ENCODE measurements at regions not wholly inside any gene's neighbourhood (a gene's known extent, or its start where the extent isn't known, plus 50 kb on each side); places are given as distances from the start of the nearest gene placed in this dataset.

DNA sequence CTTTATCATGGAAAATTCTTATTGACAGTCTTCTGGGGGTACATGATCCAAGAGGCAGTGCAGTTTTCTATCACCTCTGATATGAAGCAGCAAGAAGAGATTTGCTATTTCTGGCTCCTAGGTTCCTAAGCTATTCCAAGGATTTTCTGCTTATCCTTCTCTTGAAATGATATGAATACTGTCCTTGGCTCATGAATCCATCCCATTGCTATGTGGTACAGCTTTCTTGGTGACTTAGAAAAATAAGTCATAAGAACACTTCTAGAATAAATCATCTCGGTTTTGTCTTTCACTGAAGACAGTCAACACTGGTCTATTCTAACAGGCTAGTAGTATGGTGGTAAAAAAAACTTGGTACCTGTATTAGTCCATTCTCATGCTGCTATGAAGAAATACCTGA, 333.6 kb upstream of the RASGRP1 start:
- Histone ChIP-seq H3K9ac (ENCODE audit: low read length) (no peak overlapping the region), H3K9me2 (replicated peaks; ENCODE audit: insufficient read depth, low read length) (no peaks in the 10 kb centered on the region), H3K4me1 (ENCODE audit: low read length) (no peaks in the 10 kb centered on the region), H3K36me3 (replicated peaks; ENCODE audit: insufficient read depth, low read length) (no peaks in the 10 kb centered on the region), H4K20me1 (ENCODE audit: insufficient read depth, low read length) (no peaks in the 10 kb centered on the region), H3K79me2 (ENCODE audit: low read length) (no peaks in the 10 kb centered on the region), H2AFZ (ENCODE audit: low read length) (no peak overlapping the region), H3K27ac (ENCODE audit: low read length) (no peak overlapping the region), H3K4me2 (ENCODE audit: low read depth, low read length) (no peak overlapping the region), H3K4me3 (ENCODE audit: low read length) (no peak overlapping the region), H3K9me3 (replicated peaks; ENCODE audit: insufficient read depth, low read length) (no peaks in the 10 kb centered on the region), H3F3A (ENCODE audit: insufficient read depth, low read length) (no peaks in the 10 kb centered on the region), H3K27me3 (replicated peaks; ENCODE audit: insufficient read depth, low read length) (no peaks in the 10 kb centered on the region)
- no peak for DNase-seq
- TF ChIP-seq, protein P1, sequence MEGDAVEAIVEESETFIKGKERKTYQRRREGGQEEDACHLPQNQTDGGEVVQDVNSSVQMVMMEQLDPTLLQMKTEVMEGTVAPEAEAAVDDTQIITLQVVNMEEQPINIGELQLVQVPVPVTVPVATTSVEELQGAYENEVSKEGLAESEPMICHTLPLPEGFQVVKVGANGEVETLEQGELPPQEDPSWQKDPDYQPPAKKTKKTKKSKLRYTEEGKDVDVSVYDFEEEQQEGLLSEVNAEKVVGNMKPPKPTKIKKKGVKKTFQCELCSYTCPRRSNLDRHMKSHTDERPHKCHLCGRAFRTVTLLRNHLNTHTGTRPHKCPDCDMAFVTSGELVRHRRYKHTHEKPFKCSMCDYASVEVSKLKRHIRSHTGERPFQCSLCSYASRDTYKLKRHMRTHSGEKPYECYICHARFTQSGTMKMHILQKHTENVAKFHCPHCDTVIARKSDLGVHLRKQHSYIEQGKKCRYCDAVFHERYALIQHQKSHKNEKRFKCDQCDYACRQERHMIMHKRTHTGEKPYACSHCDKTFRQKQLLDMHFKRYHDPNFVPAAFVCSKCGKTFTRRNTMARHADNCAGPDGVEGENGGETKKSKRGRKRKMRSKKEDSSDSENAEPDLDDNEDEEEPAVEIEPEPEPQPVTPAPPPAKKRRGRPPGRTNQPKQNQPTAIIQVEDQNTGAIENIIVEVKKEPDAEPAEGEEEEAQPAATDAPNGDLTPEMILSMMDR (IDR thresholded peaks at IDR 0.05; ENCODE audit: low read length) = no peak
- TF ChIP-seq EZH2 (optimal IDR thresholded peaks at IDR 0.05; ENCODE audit: low read depth, low read length) = no peak
- TF ChIP-seq EZH2phosphoT487 (IDR thresholded peaks at IDR 0.05; ENCODE audit: low read length) = no peak

DNA sequence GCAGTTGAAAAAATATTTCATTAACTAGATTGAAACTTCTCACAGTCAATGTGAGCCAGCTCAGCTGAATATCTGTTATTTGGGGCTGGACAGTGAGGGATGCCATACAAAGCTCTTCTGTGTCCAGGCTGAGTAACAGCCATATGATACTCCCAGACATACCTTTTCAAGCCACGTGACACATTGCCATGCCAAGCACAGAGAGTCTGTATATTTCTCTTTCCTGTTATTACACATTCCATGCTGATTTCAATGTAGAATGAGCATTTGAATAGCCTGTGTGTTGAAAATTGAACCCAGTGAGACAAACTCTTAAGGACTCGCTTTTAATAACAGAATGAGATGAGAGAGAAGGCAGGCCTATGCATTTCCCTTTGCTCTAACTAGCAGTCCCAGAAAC, 334.7 kb upstream of the RASGRP1 start:
- Histone ChIP-seq H2AFZ (ENCODE audit: low read length) (no peak overlapping the region), H3K9ac (ENCODE audit: low read length) (no peak overlapping the region), H3K27me3 (replicated peaks; ENCODE audit: insufficient read depth, low read length) (no peaks in the 10 kb centered on the region), H3K9me3 (replicated peaks; ENCODE audit: insufficient read depth, low read length) (no peaks in the 10 kb centered on the region), H3K27ac (ENCODE audit: low read length) (no peak overlapping the region), H3K79me2 (ENCODE audit: low read length) (no peaks in the 10 kb centered on the region), H3K4me2 (ENCODE audit: low read depth, low read length) (no peak overlapping the region), H3K4me3 (ENCODE audit: low read length) (no peak overlapping the region), H3K36me3 (replicated peaks; ENCODE audit: insufficient read depth, low read length) (no peaks in the 10 kb centered on the region), H3K4me1 (ENCODE audit: low read length) (no peaks in the 10 kb centered on the region), H3K9me2 (replicated peaks; ENCODE audit: insufficient read depth, low read length) (no peaks in the 10 kb centered on the region), H3F3A (ENCODE audit: insufficient read depth, low read length) (no peaks in the 10 kb centered on the region), H4K20me1 (ENCODE audit: insufficient read depth, low read length) (no peaks in the 10 kb centered on the region)
- DNase-seq = no peak
- TF ChIP-seq, protein P1 (IDR thresholded peaks at IDR 0.05; ENCODE audit: low read length) = no peak
- TF ChIP-seq EZH2 (optimal IDR thresholded peaks at IDR 0.05; ENCODE audit: low read depth, low read length) (no peak), EZH2phosphoT487 (IDR thresholded peaks at IDR 0.05; ENCODE audit: low read length) (no peak)

DNA sequence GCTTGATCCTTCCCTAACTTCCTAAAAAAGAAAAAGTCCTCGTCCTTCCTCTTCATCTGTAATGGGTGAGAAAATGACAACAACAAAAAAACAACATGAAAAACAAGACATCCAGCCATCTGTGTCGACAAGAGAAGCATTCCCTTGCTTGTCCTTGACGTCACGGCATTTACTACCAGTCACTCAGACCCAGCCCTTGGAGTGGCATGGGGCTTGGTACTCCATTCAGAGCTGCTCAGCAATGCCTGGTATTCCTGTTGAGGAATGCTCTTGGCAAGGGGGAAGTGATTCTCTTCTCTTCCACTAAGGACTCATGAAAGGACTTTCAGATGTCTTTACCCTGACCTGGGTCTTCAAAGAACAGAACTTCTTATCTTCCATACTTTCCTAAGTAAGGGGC, 339.7 kb upstream of the RASGRP1 start:
- no peak for DNase-seq
- H3K27me3 ChIP-seq (replicated peaks; ENCODE audit: insufficient read depth, low read length) = no peaks in the 10 kb centered on the region

More for the DNA sequence above, 339.7 kb upstream of the RASGRP1 start:
- no peak for TF ChIP-seq EZH2 (optimal IDR thresholded peaks at IDR 0.05; ENCODE audit: low read depth, low read length)
- TF ChIP-seq, protein P1 (IDR thresholded peaks at IDR 0.05; ENCODE audit: low read length) = no peak
- Histone ChIP-seq H3K4me2 (ENCODE audit: low read depth, low read length) (no peak overlapping the region), H3F3A (ENCODE audit: insufficient read depth, low read length) (no peaks in the 10 kb centered on the region), H3K4me3 (ENCODE audit: low read length) (no peak overlapping the region), H2AFZ (ENCODE audit: low read length) (no peak overlapping the region), H3K36me3 (replicated peaks; ENCODE audit: insufficient read depth, low read length) (no peaks in the 10 kb centered on the region), H4K20me1 (ENCODE audit: insufficient read depth, low read length) (no peaks in the 10 kb centered on the region), H3K27ac (ENCODE audit: low read length) (no peak overlapping the region), H3K79me2 (ENCODE audit: low read length) (no peaks in the 10 kb centered on the region), H3K9me2 (replicated peaks; ENCODE audit: insufficient read depth, low read length) (no peaks in the 10 kb centered on the region), H3K4me1 (ENCODE audit: low read length) (no peaks in the 10 kb centered on the region), H3K9ac (ENCODE audit: low read length) (no peak overlapping the region), H3K9me3 (replicated peaks; ENCODE audit: insufficient read depth, low read length) (no peaks in the 10 kb centered on the region)

All from MM.1S (cell line).